Stimulated activated naive CD8-positive, alpha-beta T cell treated with anti-CD3 and anti-CD28 coated beads, Interleukin-15, Interleukin-2, amounts not matched to agents 100 ng/mL and 50 ng/mL, for 24 hours (primary cell): ENCODE measurements at regions not wholly inside any gene's neighbourhood (a gene's known extent, or its start where the extent isn't known, plus 50 kb on each side); places are given as distances from the start of the nearest gene placed in this dataset.
A peak's percentile ranks its signal among the peaks of the same experiment; 100 is the strongest.

ENCODE experiments used
- H3K27ac Mint-ChIP-seq: one replicate; pipeline ENCODE4 v1.8.0; 2021; ENCODE audit warnings: mild to moderate bottlenecking, mixed read lengths
- H3K27me3 Mint-ChIP-seq: one replicate; pipeline ENCODE4 v1.8.0; 2021; ENCODE audit warnings: mixed read lengths
- H3K36me3 Mint-ChIP-seq: one replicate; pipeline ENCODE4 v1.8.0; 2021; ENCODE audit warnings: low read depth, mixed read lengths
- H3K4me1 Mint-ChIP-seq: one replicate; pipeline ENCODE4 v1.8.0; 2021; ENCODE audit warnings: low read depth, mixed read lengths
- H3K4me3 Mint-ChIP-seq: one replicate; pipeline ENCODE4 v1.8.0; 2021; ENCODE audit warnings: mild to moderate bottlenecking, mixed read lengths
- H3K9me3 Mint-ChIP-seq: one replicate; pipeline ENCODE4 v1.8.0; 2021; ENCODE audit warnings: mixed read lengths

DNA sequence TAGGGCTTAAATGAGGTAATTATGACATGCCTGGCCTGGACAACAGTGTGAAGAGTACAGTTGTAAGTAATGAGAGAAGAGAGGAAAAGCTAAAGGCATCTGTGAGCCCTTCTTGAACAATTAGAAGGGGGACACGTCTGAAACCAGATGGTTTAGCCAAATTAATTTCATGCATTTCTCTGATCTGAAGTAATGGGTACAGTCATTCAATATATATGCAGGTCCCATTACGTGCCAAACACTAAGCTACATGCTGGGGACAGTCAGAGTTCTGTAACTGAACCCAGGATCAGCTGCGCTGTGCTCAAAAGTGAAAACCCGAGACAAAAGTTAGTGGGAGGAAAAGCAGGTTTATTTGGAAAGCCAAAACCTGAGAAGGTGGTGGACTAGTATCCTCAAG lies 207.2 kb upstream of the TMTC1 start:
- H3K4me1 Mint-ChIP-seq: no peaks in the 10 kb centered on the region
- H3K36me3 Mint-ChIP-seq: no peaks in the 10 kb centered on the region
- H3K27me3 Mint-ChIP-seq: peaks cover 3% of the 10 kb centered on the region

DNA sequence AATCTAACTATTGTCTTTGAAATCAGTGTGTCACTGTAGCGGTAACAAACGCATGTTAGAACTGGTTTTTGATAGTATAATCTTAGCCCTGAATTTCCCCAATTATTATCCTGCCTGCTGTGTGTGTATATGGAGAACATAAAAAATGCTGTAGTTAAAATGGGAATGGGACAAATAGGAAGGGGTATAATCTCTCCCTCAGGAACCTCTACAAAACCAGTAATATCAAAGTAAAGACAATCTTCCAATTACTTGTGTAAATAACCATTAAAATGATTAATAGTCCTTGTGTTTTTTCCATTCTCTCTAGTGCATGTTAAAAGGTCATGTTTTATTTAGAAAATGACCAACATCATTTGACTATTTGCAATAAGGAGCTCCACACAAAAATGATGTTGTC lies 200.1 kb upstream of the TMTC1 start:
- Mint-ChIP-seq H3K4me1 (no peaks in the 10 kb centered on the region), H3K4me3 (no peak overlapping the region), H3K36me3 (no peaks in the 10 kb centered on the region), H3K27me3 (no peaks in the 10 kb centered on the region), H3K9me3 (peaks cover 14% of the 10 kb centered on the region), H3K27ac (no peak overlapping the region)

More for the DNA sequence above, 207.2 kb upstream of the TMTC1 start:
- H3K4me3 Mint-ChIP-seq: no peak overlapping the region
- peaks cover 16% of the 10 kb centered on the region for H3K9me3 Mint-ChIP-seq
- H3K27ac Mint-ChIP-seq: no peak overlapping the region

DNA sequence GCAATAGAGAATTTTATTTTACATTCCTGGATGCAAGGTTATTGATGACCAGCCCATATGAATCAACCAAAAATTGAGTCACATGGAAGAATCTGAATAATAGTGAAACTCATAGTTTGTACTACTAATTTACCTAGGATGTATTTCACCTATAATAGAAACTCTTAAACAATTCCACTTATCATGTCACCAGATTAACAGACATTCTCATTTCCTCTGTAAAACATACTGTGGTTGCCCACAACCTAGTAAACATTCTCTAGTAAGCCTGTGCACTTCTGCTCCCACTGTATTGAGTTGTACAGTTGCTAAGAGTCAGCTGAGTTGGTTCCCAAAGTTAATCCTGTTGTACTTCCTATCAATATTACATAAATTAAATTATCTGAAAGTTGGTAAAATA lies 196.6 kb upstream of the TMTC1 start:
- no peak overlapping the region for H3K4me3 Mint-ChIP-seq
- no peak overlapping the region for H3K27ac Mint-ChIP-seq
- H3K36me3 Mint-ChIP-seq: no peaks in the 10 kb centered on the region
- no peaks in the 10 kb centered on the region for H3K27me3 Mint-ChIP-seq
- H3K9me3 Mint-ChIP-seq: peaks cover 15% of the 10 kb centered on the region
- H3K4me1 Mint-ChIP-seq: no peaks in the 10 kb centered on the region

DNA sequence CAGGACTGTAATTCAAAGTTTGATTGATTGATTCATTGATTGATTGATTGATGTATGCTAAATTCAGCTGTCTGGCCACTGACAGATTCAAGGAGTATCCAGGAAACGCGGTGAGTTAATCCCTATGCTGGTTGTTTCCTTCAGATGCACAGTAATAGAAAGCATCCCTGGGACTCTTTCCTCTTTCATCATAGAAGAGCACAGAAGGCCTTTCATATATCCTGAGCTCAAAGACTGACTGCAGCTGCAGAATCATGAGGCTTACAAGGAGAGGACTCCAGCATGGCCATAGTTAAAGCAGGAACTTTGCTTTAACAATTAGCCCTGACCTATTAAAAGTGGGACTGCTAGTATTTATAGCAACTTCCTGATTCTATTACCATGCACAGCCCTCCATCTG lies 187.7 kb upstream of the TMTC1 start:
- H3K4me3 Mint-ChIP-seq: no peak overlapping the region
- H3K27me3 Mint-ChIP-seq: no peaks in the 10 kb centered on the region
- no peaks in the 10 kb centered on the region for H3K4me1 Mint-ChIP-seq
- no peak overlapping the region for H3K27ac Mint-ChIP-seq
- no peaks in the 10 kb centered on the region for H3K36me3 Mint-ChIP-seq
- H3K9me3 Mint-ChIP-seq: no peaks in the 10 kb centered on the region

DNA sequence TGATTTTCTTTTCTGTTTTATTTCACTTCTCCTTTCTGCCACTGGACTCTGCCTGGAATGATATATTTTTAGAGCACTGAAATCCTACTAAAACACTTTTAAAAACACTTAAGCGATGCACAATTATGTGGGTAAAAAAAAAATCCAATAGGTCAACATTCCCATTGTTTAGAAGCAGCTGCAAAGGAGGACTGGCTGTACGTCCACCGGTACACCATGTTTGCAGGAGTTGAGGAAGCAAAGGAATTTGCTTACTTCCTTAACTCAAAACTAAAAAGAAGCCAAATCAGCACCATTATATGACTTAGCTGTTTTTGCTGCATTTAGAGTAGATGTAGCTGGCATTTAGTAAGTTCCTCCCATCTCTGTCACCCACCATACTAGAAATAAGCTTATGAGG lies 186.8 kb upstream of the TMTC1 start:
- Mint-ChIP-seq H3K4me1 (no peaks in the 10 kb centered on the region), H3K27ac (no peak overlapping the region), H3K36me3 (no peaks in the 10 kb centered on the region), H3K4me3 (no peak overlapping the region), H3K9me3 (no peaks in the 10 kb centered on the region), H3K27me3 (no peaks in the 10 kb centered on the region)

DNA sequence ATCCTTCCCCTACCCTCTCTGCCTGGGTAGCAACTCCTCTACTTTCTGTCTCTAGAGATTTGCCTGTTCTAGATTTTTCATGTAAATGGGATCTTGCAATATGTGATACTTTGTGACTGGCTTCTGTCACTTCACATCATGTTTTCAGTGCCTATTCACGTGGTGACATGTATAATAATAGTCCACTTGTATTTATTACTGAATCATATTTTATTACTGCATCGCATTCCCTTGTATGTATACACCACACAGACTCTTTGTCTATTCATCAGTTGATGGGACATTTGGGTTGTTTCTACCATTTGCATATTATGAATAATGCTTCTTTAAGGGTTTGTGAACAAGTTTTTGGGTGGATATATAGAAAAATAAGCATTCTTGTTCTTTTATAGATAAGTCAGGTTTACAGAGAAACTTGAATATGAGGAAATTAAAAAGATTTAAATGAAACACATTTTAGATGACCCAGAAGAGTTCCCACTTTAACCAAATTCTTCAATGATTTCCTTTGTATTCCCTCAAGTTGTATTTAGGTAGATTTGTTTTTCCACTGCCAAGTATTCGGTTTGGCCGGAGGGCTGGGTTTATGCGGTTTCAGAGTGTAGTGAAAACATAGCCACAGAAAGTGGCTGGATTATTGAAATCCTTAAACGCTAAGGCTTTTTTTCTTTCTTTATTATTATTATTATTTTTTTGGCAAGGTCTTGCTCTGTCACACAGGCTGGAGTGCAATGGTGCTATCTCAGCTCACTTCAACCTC lies 178.7 kb upstream of the TMTC1 start:
- Mint-ChIP-seq H3K4me1 (no peaks in the 10 kb centered on the region), H3K27ac (peak overlapping the region; percentile 28), H3K27me3 (no peaks in the 10 kb centered on the region), H3K4me3 (no peak overlapping the region), H3K36me3 (no peaks in the 10 kb centered on the region), H3K9me3 (peaks cover 8% of the 10 kb centered on the region)

DNA sequence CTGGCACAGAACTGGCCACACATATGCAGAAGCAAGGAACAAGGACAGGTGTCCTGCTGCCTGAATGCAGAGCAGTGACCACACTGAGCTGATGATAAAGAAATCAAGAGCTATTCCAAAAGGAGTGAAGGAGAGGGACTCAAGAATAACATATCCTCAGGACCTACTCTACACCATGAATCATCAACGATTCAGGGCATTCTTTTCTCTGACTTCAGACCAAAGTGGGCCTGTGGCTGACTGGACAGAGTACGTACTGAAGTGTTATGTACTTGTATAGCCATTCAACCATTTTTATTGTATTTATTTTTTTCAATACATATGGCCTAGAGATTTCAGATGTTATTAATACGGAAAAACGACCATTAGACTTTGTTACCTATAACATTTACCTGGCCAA lies 177.5 kb upstream of the TMTC1 start:
- Mint-ChIP-seq H3K27me3 (no peaks in the 10 kb centered on the region), H3K4me1 (no peaks in the 10 kb centered on the region), H3K36me3 (no peaks in the 10 kb centered on the region), H3K9me3 (peaks cover 8% of the 10 kb centered on the region), H3K4me3 (no peak overlapping the region), H3K27ac (no peak overlapping the region)

DNA sequence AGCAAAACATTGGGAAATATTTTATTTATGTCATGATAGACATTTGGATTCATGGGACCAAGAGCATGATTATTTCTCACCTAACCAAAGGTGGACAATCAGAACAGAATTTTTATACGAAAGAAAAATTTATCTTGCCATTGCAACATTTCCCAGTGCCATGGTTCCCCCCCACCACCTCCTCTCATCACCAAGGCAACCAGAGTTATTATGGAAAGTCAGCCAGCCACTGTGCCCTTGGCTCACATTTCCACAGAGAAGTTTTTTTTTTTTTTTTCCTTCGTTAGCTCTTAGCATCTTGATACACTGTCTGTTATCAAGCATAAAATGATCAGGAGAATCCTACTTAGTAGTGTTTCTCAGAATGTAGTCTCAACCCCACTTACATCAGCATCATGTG lies 176.4 kb upstream of the TMTC1 start:
- Mint-ChIP-seq H3K27me3 (no peaks in the 10 kb centered on the region), H3K4me3 (no peak overlapping the region), H3K27ac (no peak overlapping the region), H3K4me1 (no peaks in the 10 kb centered on the region), H3K9me3 (peaks cover 8% of the 10 kb centered on the region), H3K36me3 (no peaks in the 10 kb centered on the region)

DNA sequence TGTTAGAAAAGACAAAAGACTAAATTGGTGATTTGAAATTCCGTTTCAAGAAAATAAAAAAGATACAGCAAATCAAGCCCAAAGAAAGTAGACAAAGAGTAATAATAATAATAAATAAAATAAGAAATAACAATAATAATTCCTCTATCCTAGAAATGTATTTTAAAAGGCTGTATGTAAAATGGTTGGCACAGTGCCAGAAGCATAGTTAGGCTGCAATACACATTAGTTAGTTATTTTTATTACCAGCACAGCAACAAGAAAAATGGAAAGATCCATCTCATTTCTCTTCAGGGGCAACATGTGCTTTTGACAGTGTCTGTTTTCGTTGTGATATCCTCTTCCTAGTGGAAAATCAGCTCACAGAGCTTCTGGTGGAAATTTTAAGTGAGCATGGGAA lies 174.1 kb upstream of the TMTC1 start:
- H3K4me1 Mint-ChIP-seq: no peaks in the 10 kb centered on the region
- no peak overlapping the region for H3K27ac Mint-ChIP-seq
- H3K4me3 Mint-ChIP-seq: no peak overlapping the region
- H3K36me3 Mint-ChIP-seq: no peaks in the 10 kb centered on the region
- no peaks in the 10 kb centered on the region for H3K27me3 Mint-ChIP-seq
- no peaks in the 10 kb centered on the region for H3K9me3 Mint-ChIP-seq

DNA sequence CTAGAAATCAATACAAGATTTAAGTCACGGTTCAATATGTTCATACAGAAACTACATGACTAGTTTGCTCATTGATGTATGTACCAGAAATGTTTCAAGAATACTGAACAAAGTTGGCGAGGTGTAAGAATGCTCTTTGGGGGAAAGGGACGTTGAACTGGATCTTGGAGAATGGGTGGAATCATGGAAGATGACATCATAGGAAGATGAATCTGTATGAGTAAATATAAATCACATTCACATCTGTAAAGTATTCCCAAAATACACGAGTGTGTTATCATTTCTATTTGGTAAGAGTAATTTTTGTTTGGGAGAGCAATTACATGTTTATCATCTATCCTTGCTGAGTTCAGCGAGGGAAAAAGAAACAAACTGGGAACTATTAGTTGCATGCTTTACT lies 162.2 kb upstream of the TMTC1 start:
- Mint-ChIP-seq H3K36me3 (no peaks in the 10 kb centered on the region), H3K9me3 (no peaks in the 10 kb centered on the region), H3K4me3 (no peak overlapping the region), H3K27ac (no peak overlapping the region), H3K4me1 (no peaks in the 10 kb centered on the region), H3K27me3 (no peaks in the 10 kb centered on the region)

DNA sequence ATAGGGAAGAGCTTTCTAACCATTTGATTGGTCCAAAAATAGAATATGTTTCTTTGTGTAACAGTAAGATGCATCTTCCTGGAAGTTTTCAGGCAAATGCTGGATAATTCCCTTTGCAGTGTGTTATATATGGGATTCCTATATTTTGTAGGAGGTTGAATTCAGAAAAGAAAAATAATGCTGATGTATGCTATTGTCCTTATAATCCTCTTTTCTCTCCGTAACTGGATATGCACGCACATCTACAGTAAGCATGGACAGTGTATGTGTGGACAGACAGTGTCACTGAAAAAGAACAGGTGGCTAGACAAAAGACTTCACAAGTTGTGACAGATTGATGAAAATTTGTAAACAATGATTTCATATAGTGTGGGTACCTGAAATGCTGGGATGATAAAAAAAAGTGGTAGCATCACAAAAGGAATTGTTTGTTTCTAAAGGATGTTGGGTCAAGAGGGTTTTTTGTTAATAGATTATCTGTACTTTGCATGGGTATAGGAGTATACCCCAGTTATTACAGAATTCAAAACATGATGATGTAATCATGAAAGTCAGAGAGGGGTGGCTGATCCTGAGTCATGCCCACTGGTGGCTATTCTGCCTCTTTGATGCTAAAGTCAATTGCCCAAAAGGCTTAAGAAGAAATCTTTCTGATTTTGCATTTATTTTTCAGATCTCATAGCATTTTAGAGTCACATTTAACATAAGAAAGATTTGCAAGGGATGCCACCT lies 160.7 kb upstream of the TMTC1 start:
- Mint-ChIP-seq H3K27me3 (no peaks in the 10 kb centered on the region), H3K36me3 (no peaks in the 10 kb centered on the region), H3K4me3 (no peak overlapping the region), H3K4me1 (no peaks in the 10 kb centered on the region), H3K9me3 (no peaks in the 10 kb centered on the region), H3K27ac (no peak overlapping the region)

DNA sequence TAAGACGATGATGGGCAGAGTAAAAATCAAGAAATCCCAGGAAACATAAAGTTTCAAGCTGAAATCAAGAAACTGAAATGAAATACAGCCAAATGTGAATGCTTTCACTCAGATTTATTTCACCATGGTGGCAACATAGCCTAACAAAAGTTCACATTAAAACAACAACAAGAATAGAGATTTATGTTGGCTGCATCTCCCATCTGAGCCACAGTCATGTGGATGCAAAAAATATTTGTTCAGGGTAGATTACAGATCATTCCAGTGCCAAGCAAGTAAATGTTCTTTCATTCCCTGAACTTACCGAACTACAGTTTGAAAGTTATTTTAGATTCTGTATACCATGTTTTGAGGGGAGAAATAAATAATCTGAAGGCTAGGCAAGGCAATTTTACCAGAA lies 159.9 kb upstream of the TMTC1 start:
- no peaks in the 10 kb centered on the region for H3K27me3 Mint-ChIP-seq
- H3K36me3 Mint-ChIP-seq: no peaks in the 10 kb centered on the region
- H3K4me1 Mint-ChIP-seq: no peaks in the 10 kb centered on the region
- H3K4me3 Mint-ChIP-seq: no peak overlapping the region
- H3K9me3 Mint-ChIP-seq: no peaks in the 10 kb centered on the region
- no peak overlapping the region for H3K27ac Mint-ChIP-seq

DNA sequence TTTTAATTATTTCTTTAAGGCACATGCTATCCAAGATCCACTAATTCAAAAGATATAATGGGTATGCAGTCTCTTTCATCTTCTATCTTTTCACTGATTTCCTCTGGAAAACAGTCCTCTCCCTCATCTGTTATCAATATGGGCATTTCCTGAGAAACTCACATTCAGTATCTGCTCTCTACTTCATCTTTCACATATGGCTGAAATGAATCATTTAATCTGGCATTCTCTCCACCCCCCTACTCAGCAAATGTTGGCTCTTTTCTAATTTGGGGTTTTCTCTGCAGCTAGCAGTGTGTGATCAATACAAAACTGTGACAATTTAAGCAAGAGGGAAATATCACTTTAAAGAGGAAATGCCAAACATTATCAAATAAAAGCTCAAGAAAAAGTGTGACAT lies 157.1 kb upstream of the TMTC1 start:
- H3K4me3 Mint-ChIP-seq: no peak overlapping the region
- H3K27ac Mint-ChIP-seq: no peak overlapping the region
- H3K36me3 Mint-ChIP-seq: no peaks in the 10 kb centered on the region
- no peaks in the 10 kb centered on the region for H3K27me3 Mint-ChIP-seq
- H3K9me3 Mint-ChIP-seq: no peaks in the 10 kb centered on the region
- H3K4me1 Mint-ChIP-seq: no peaks in the 10 kb centered on the region

DNA sequence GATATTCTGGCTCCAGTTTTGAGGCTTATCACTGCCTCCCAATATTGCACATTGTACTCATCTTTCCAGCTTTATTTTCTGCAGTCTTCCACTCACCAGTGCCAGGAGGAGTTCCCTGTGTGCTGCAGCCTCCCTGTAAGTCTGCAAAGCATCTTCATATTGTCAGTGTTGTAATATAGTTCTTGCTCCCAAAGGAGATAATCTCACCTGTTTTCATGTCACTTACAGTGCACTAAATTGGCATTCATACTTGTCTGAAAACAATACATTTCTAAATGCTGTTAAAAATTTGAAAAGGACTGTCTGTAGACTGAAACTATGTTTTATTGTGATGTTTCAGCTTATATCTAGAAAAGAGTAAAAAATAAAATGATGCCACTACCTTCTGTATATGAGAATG lies 146.8 kb upstream of the TMTC1 start:
- H3K4me3 Mint-ChIP-seq: no peak overlapping the region
- H3K4me1 Mint-ChIP-seq: no peaks in the 10 kb centered on the region
- no peaks in the 10 kb centered on the region for H3K36me3 Mint-ChIP-seq
- H3K9me3 Mint-ChIP-seq: no peaks in the 10 kb centered on the region
- no peak overlapping the region for H3K27ac Mint-ChIP-seq
- H3K27me3 Mint-ChIP-seq: no peaks in the 10 kb centered on the region

DNA sequence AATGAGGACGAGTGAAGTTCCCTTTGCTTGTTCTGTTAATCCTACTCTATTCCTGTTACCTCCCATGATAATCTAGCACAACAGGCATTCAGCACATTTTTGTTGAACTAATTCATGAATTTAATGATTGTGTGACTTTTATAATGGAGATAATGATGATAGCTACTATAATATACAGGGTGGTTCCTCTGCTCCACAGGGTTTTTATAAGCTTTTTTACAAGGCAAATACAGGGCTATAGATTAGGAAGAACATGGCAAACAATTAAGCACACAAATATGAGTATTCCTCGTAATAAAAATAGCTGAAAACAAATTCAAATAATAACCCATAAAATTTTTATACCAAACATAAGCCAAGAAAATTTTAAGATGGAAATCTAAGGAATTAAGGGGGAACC lies 145.6 kb upstream of the TMTC1 start:
- Mint-ChIP-seq H3K27me3 (no peaks in the 10 kb centered on the region), H3K36me3 (no peaks in the 10 kb centered on the region)

DNA sequence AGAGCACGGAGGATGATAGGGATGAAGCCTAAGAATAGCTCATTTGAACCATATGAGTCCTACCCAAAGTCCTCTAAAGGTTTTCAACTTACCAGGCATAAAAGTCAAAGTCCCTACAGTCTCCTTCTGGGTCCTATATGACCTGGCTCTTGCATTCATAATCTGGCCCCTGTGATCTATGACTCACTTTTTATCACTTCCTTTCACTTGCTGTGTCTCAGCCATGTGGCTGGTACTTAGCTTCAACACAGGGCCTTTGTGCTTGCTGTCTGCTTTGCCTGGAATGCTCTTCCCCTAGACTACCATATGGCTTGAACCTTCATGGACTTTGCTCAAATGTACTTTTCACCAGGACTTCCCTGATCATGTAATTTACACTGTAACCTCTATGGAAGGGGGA lies 137.6 kb upstream of the TMTC1 start:
- no peak overlapping the region for H3K4me3 Mint-ChIP-seq
- no peak overlapping the region for H3K27ac Mint-ChIP-seq
- peaks cover 14% of the 10 kb centered on the region for H3K9me3 Mint-ChIP-seq
- H3K4me1 Mint-ChIP-seq: no peaks in the 10 kb centered on the region
- no peaks in the 10 kb centered on the region for H3K27me3 Mint-ChIP-seq
- no peaks in the 10 kb centered on the region for H3K36me3 Mint-ChIP-seq

More for the DNA sequence above, 145.6 kb upstream of the TMTC1 start:
- H3K9me3 Mint-ChIP-seq: no peaks in the 10 kb centered on the region
- H3K27ac Mint-ChIP-seq: no peak overlapping the region
- no peaks in the 10 kb centered on the region for H3K4me1 Mint-ChIP-seq
- H3K4me3 Mint-ChIP-seq: no peak overlapping the region
